Keratinocyte (primary cell): ENCODE measurements at regions not wholly inside any gene's neighbourhood (a gene's known extent, or its start where the extent isn't known, plus 50 kb on each side); places are given as distances from the start of the nearest gene placed in this dataset.

Source experiments
- EZH2 ChIP-seq: IDR thresholded peaks from one replicate; pipeline ENCODE4 v1.6.1; 2012; ENCODE audit warnings: inconsistent platforms, mild to moderate bottlenecking, low read length, moderate library complexity
- TF ChIP-seq, protein P1 (sequence below), 3 experiments: IDR thresholded peaks in 1 of 3; conservative IDR thresholded peaks in 1 of 3; optimal IDR thresholded peaks in 1 of 3; 2 replicates in 2 of 3; 3 replicates in 1 of 3; pipeline versions ENCODE3 to v1.5.1; 2011; ENCODE audit warnings: low read length in 3 of 3, mild to moderate bottlenecking in 3 of 3, moderate library complexity in 2 of 3, control low read depth in 1 of 3, inconsistent platforms in 1 of 3; ENCODE audit not compliant: insufficient read depth in 2 of 3; ENCODE audit errors: extremely low read depth in 1 of 3

GRCh38 chr18:24875286-24875685 lies 414.8 kb downstream of the HRH4 start:
- TF ChIP-seq, protein P1, sequence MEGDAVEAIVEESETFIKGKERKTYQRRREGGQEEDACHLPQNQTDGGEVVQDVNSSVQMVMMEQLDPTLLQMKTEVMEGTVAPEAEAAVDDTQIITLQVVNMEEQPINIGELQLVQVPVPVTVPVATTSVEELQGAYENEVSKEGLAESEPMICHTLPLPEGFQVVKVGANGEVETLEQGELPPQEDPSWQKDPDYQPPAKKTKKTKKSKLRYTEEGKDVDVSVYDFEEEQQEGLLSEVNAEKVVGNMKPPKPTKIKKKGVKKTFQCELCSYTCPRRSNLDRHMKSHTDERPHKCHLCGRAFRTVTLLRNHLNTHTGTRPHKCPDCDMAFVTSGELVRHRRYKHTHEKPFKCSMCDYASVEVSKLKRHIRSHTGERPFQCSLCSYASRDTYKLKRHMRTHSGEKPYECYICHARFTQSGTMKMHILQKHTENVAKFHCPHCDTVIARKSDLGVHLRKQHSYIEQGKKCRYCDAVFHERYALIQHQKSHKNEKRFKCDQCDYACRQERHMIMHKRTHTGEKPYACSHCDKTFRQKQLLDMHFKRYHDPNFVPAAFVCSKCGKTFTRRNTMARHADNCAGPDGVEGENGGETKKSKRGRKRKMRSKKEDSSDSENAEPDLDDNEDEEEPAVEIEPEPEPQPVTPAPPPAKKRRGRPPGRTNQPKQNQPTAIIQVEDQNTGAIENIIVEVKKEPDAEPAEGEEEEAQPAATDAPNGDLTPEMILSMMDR (optimal IDR thresholded peaks at IDR 0.05 in 1 of 3, IDR thresholded peaks at IDR 0.05 in 1 of 3, conservative IDR thresholded peaks at IDR 0.05 in 1 of 3; ENCODE audit: extremely low read depth in 1 of 3, insufficient read depth in 2 of 3, low read length in 3 of 3): no peak
- no peak for TF ChIP-seq EZH2
